ENCODE measurements at regions not wholly inside any gene's neighbourhood (a gene's known extent, or its start where the extent isn't known, plus 50 kb on each side); places are given as distances from the start of the nearest gene placed in this dataset.

DNA sequence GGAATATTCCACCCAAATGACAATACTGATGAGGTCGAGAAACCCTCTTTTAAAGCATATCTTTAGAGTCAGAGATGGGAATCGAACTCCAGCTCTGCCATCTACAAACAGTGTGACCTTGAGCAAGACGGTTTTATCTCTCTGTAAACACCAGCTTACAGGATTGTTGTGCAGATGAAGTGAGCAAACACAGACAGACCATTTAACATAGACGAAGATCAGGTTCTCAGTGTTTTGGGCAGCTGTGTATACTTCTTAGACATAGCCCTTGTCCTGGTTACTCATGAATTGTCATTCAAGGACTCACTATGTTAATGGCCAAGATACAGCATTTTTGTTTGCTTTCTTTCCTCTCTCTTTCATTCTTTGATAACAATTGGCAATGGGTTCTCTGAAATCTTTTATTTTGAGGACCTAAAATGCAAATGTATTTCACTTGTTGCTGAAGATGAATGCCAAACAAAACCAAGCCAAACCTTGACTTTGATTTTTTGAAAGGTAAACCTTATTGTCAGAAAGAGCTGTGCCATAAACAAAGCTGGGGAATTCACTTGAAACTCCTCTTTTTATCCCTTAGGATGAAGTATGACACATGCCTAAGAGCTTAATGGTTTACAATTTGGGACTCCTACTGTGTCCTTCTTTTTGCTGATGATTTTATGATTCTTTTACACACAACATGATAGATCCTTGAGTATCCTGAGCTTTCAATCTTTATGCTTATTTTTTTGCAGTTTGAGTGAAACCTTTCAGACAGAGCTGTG is 250.0 kb upstream of the PDZRN3 start:
- Histone ChIP-seq H3K9me3 (no peaks in the 10 kb centered on the region), H3K4me3 (no peak overlapping the region), H3K36me3 (no peaks in the 10 kb centered on the region), H3K4me1 (no peaks in the 10 kb centered on the region), H3K27ac (no peak overlapping the region), H3K27me3 (no peaks in the 10 kb centered on the region)
- no peak for DNase-seq
- TF ChIP-seq, protein P1, sequence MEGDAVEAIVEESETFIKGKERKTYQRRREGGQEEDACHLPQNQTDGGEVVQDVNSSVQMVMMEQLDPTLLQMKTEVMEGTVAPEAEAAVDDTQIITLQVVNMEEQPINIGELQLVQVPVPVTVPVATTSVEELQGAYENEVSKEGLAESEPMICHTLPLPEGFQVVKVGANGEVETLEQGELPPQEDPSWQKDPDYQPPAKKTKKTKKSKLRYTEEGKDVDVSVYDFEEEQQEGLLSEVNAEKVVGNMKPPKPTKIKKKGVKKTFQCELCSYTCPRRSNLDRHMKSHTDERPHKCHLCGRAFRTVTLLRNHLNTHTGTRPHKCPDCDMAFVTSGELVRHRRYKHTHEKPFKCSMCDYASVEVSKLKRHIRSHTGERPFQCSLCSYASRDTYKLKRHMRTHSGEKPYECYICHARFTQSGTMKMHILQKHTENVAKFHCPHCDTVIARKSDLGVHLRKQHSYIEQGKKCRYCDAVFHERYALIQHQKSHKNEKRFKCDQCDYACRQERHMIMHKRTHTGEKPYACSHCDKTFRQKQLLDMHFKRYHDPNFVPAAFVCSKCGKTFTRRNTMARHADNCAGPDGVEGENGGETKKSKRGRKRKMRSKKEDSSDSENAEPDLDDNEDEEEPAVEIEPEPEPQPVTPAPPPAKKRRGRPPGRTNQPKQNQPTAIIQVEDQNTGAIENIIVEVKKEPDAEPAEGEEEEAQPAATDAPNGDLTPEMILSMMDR (IDR thresholded peaks at IDR 0.05): no peak
- intact Hi-C loops (cut with DNase I; ENCODE audit: low total_unique reads): no loop called here

DNA sequence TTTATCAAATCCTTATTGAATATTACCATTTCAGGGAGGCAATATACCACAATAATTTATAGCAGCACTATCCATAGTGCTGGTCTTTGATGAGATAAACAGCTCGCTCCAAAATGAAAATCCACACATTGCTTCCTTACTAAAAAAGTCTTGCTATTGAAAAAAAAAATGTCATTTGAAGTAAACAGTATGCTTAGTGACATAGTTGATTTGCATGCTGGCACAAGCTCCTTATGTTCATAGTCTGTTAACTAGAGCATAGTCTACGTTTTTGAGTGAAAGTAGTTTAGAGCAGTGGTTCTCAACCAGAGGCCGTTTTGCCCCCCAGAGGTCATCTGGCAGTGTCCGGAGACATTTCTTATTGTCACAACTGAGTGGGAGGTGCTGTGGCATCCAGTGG is 249.4 kb upstream of the PDZRN3 start:
- DNase-seq: no peak
- TF ChIP-seq, protein P1 (IDR thresholded peaks at IDR 0.05): no peak
- no peaks in the 10 kb centered on the region for H3K36me3 ChIP-seq
- H3K27ac ChIP-seq: no peak overlapping the region
- intact Hi-C loops (cut with DNase I; ENCODE audit: low total_unique reads): no loop called here
- no peak overlapping the region for H3K4me3 ChIP-seq
- no peaks in the 10 kb centered on the region for H3K27me3 ChIP-seq
- no peaks in the 10 kb centered on the region for H3K9me3 ChIP-seq
- no peaks in the 10 kb centered on the region for H3K4me1 ChIP-seq

DNA sequence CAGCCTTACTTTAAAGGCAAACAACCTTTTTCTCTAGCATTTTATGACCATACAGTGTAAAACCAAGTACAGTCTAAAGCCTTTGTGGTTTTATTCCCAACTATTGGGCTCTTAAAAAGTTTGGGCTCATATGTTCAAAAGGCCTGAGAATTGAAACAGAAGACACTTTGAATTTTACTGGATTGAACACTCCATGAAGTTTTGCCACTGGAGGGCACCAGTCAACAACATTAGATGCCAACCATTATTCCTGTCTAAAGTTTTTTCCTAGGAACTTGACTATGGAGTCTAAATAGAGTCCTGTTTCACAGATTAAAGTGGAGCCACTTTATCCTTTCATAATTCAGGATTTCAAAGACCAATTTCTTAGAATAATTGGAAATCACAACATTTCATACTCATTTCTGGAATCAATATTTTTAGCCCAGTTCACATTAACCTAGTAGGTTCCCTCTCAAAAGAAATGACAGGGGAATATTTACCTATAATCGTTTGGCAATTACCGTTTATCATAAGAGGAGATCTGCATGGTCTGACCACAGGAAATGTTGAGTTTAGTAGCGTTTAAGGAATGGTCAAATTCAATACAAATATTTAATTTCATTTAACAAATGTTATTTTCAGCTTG is 244.1 kb upstream of the PDZRN3 start:
- Histone ChIP-seq H3K9me3 (no peaks in the 10 kb centered on the region), H3K36me3 (no peaks in the 10 kb centered on the region), H3K4me1 (no peaks in the 10 kb centered on the region), H3K27me3 (no peaks in the 10 kb centered on the region), H3K27ac (no peak overlapping the region), H3K4me3 (no peak overlapping the region)
- DNase-seq: no peak
- TF ChIP-seq, protein P1 (IDR thresholded peaks at IDR 0.05): peak; percentile 43 to 63
- intact Hi-C loops (cut with DNase I; ENCODE audit: low total_unique reads): no loop called here

DNA sequence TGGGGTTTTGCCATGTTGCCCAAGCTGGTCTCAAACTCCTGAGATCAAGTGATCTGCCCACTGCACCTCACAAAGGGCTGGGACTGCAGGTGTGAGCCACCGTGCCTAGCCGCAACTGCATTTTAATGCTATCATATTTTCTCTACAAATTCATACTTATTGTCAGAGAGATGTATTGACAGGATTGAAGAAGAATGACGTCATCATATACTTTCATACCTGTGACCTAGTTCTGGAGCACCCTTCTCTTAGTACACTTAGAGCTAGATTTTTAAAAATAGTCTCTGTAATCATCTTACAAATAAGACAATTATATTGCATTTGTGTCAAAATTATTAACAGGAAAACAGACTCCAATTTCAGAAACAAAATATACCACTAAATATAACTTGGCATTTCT is 242.8 kb upstream of the PDZRN3 start:
- TF ChIP-seq, protein P1 (IDR thresholded peaks at IDR 0.05): no peak
- intact Hi-C loops (cut with DNase I; ENCODE audit: low total_unique reads): no loop called here
- H3K9me3 ChIP-seq: no peaks in the 10 kb centered on the region

DNA sequence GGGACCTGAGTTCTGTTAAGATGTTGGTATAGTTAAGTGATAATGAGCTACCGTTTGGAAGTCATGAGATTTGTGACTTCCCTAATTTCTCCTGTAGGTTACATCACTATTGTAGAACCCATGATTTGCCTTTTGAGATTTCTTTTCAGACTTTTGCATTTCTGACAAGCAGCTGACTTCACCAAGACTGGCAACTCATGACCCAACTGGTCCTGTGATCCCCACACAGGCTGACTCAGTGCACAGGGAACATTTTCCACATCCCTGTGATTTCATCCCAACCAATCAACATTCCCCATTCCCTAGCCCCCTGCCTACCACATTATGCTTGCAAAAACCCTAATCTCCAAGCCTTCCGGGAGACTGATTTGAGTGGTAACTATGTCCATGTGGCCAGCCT is 242.1 kb upstream of the PDZRN3 start:
- Histone ChIP-seq H3K36me3 (no peaks in the 10 kb centered on the region), H3K9me3 (no peaks in the 10 kb centered on the region), H3K4me3 (no peak overlapping the region), H3K4me1 (no peaks in the 10 kb centered on the region), H3K27ac (no peak overlapping the region), H3K27me3 (no peaks in the 10 kb centered on the region)
- intact Hi-C loops (cut with DNase I; ENCODE audit: low total_unique reads): no loop called here
- no peak for DNase-seq
- TF ChIP-seq, protein P1 (IDR thresholded peaks at IDR 0.05): no peak

More for the DNA sequence above, 242.8 kb upstream of the PDZRN3 start:
- no peaks in the 10 kb centered on the region for H3K27me3 ChIP-seq
- no peak for DNase-seq
- no peaks in the 10 kb centered on the region for H3K4me1 ChIP-seq
- H3K36me3 ChIP-seq: no peaks in the 10 kb centered on the region
- H3K27ac ChIP-seq: no peak overlapping the region
- H3K4me3 ChIP-seq: no peak overlapping the region

All from tibial artery (tissue), 4 donors.